ENCODE measurements at regions not wholly inside any gene's neighbourhood (a gene's known extent, or its start where the extent isn't known, plus 50 kb on each side); places are given as distances from the start of the nearest gene placed in this dataset.

GRCh38 chr12:105774037-105774436, 364.7 kb downstream of the NUAK1 start:
- TF ChIP-seq CTCF (IDR thresholded peaks at IDR 0.05) (no peak), POLR2AphosphoS5 (IDR thresholded peaks at IDR 0.05) (no peak)

All from esophagus muscularis mucosa (tissue), 3 donors.